Keratinocyte (primary cell): ENCODE measurements at regions not wholly inside any gene's neighbourhood (a gene's known extent, or its start where the extent isn't known, plus 50 kb on each side); places are given as distances from the start of the nearest gene placed in this dataset.
A peak's percentile ranks its signal among the peaks of the same experiment; 100 is the strongest.

Experiments used
- DNase-seq: peaks from one replicate; pipeline ENCODE4 v3.0.0-alpha.2; 2011; ENCODE audit warnings: low read depth, missing footprints, low spot score
- FAIRE-seq: peaks from 2 replicates; lab custom pipeline; 2011; peaks lifted over from hg19 to GRCh38; lab: Jason Lieb, UNC
- H2AFZ ChIP-seq: 2 replicates; pipeline ENCODE4 v1.6.0; 2012; ENCODE audit warnings: low read length, control low read depth, inconsistent platforms; ENCODE audit not compliant: control insufficient read depth
- H3K27ac ChIP-seq: 2 replicates; pipeline ENCODE4 v1.5.1; 2011; ENCODE audit warnings: low read length; ENCODE audit not compliant: control insufficient read depth, insufficient read depth
- H3K27me3 ChIP-seq: 3 replicates; pipeline ENCODE4 v1.6.0; 2011; ENCODE audit warnings: low read length; ENCODE audit not compliant: control insufficient read depth, insufficient read depth; ENCODE audit errors: extremely low read depth
- H3K36me3 ChIP-seq, 2 experiments: 2 replicates in 1 of 2; 3 replicates in 1 of 2; pipeline ENCODE4 v1.5.1; 2011; ENCODE audit warnings: low read length in 2 of 2, mild to moderate bottlenecking in 1 of 2; ENCODE audit not compliant: control insufficient read depth in 2 of 2, insufficient read depth in 2 of 2; ENCODE audit errors: extremely low read depth in 1 of 2
- H3K4me1 ChIP-seq: 3 replicates; pipeline ENCODE4 v1.5.1; 2011; ENCODE audit warnings: low read length; ENCODE audit not compliant: control insufficient read depth, insufficient read depth; ENCODE audit errors: extremely low read depth
- H3K4me2 ChIP-seq: 3 replicates; pipeline ENCODE4 v1.6.0; 2011; ENCODE audit warnings: low read depth, low read length; ENCODE audit not compliant: control insufficient read depth, insufficient read depth; ENCODE audit errors: extremely low read depth
- H3K4me3 ChIP-seq, 3 experiments: fragments of 200-600 bp in 1 of 3; sonication (generic) in 1 of 3; 2 replicates in 2 of 3; 3 replicates in 1 of 3; pipeline ENCODE4 v1.5.1; 2011 to 2016; ENCODE audit warnings: low read length in 3 of 3, mild to moderate bottlenecking in 3 of 3, control low read depth in 2 of 3, inconsistent platforms in 1 of 3, low read depth in 1 of 3, mixed read lengths in 1 of 3, mixed run types in 1 of 3, moderate library complexity in 1 of 3; ENCODE audit not compliant: control insufficient read depth in 2 of 3, insufficient read depth in 2 of 3; ENCODE audit errors: extremely low read depth in 1 of 3
- H3K79me2 ChIP-seq: 2 replicates; pipeline ENCODE4 v1.6.0; 2012; ENCODE audit warnings: low read length; ENCODE audit not compliant: control insufficient read depth, insufficient read depth
- H3K9ac ChIP-seq: 3 replicates; pipeline ENCODE4 v1.6.0; 2011; ENCODE audit warnings: low read length; ENCODE audit not compliant: control insufficient read depth, insufficient read depth; ENCODE audit errors: extremely low read depth
- H3K9me1 ChIP-seq: 3 replicates; pipeline ENCODE4 v1.6.0; 2011; ENCODE audit warnings: low read length; ENCODE audit not compliant: control insufficient read depth, insufficient read depth; ENCODE audit errors: extremely low read depth
- H3K9me3 ChIP-seq: 2 replicates; pipeline ENCODE4 v1.5.1; 2012; ENCODE audit warnings: low read depth, low read length; ENCODE audit not compliant: control insufficient read depth
- H4K20me1 ChIP-seq: 3 replicates; pipeline ENCODE4 v1.6.0; 2011; ENCODE audit warnings: low read length; ENCODE audit not compliant: control insufficient read depth, insufficient read depth; ENCODE audit errors: extremely low read depth
- CTCF ChIP-seq, 3 experiments: IDR thresholded peaks in 1 of 3; conservative IDR thresholded peaks in 1 of 3; optimal IDR thresholded peaks in 1 of 3; 2 replicates in 2 of 3; 3 replicates in 1 of 3; pipeline versions ENCODE3 to v1.5.1; 2011; ENCODE audit warnings: low read length in 3 of 3, mild to moderate bottlenecking in 3 of 3, moderate library complexity in 2 of 3, control low read depth in 1 of 3, inconsistent platforms in 1 of 3; ENCODE audit not compliant: insufficient read depth in 2 of 3; ENCODE audit errors: extremely low read depth in 1 of 3
- EZH2 ChIP-seq: IDR thresholded peaks from one replicate; pipeline ENCODE4 v1.6.1; 2012; ENCODE audit warnings: inconsistent platforms, mild to moderate bottlenecking, low read length, moderate library complexity
- dilution Hi-C: fragments of 300-500 bp; cut with MboI; formaldehyde crosslinking; loops from one replicate; pipeline ENCODE4 v1.7.0; 2020; ENCODE audit warnings: low sequenced_read_pairs; ENCODE audit not compliant: extremely low pct_ligation_motif_present

DNA sequence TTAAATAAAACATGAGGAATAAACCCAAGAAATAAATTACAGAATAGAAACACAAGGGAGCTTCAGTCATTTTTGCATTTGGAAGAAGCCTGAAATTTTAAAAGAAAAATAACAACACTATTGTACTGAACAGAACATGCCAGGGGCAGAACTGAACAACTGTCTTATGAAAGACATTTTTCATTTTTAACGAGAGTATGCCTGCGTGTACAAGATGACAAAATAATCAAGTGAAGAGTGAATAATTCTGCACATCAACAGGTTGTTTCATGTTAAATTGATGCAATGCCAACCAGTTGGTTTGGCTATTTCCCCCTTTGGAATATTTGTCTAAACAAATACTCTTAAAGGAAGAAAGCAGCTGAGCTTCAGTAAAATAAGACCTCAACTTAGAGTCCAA, 103.3 kb upstream of the BTG1 start:
- dilution Hi-C loops, result no loop called here
- Histone ChIP-seq H3K4me3 (no peak overlapping the region), H3K9me1 (no peaks in the 10 kb centered on the region), H3K27ac (no peak overlapping the region), H3K27me3 (no peaks in the 10 kb centered on the region), H2AFZ (no peak overlapping the region), H3K36me3 (no peaks in the 10 kb centered on the region), H3K4me1 (no peaks in the 10 kb centered on the region), H3K79me2 (no peaks in the 10 kb centered on the region), H3K9me3 (no peaks in the 10 kb centered on the region), H3K9ac (no peak overlapping the region), H3K4me2 (no peak overlapping the region), H4K20me1 (no peaks in the 10 kb centered on the region)
- no peak for DNase-seq
- FAIRE-seq, result peak; percentile 78
- no peak for TF ChIP-seq EZH2
- TF ChIP-seq CTCF (optimal IDR thresholded peaks at IDR 0.05 in 1 of 3, IDR thresholded peaks at IDR 0.05 in 1 of 3, conservative IDR thresholded peaks at IDR 0.05 in 1 of 3; ENCODE audit: extremely low read depth in 1 of 3, insufficient read depth in 2 of 3, low read length in 3 of 3), result no peak

DNA sequence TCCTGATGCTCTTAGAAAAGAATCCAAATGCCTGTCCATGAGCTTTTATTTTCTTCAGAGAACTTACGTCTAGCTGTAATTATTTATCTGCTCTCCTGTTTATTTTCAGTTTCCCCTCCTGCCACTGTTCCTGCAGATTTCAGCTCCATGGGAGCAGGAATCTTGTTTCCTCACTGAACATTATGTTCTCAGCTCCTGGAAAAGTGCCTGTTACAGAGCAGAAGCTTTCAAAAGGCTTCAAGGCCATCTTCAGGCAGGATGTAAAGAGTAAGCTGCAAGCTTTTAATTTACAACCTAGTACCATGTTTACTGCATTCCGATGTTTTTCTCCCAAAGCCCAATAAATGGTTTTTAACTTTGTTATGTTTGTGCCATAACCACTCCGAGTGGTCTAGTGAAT, 98.4 kb upstream of the BTG1 start:
- Histone ChIP-seq H3K9me1 (no peaks in the 10 kb centered on the region), H3K9ac (no peak overlapping the region), H3K4me2 (no peak overlapping the region), H3K4me3 (no peak overlapping the region), H4K20me1 (no peaks in the 10 kb centered on the region), H3K27me3 (no peaks in the 10 kb centered on the region), H3K9me3 (no peaks in the 10 kb centered on the region), H3K36me3 (no peaks in the 10 kb centered on the region), H3K79me2 (no peaks in the 10 kb centered on the region), H3K4me1 (no peaks in the 10 kb centered on the region), H3K27ac (no peak overlapping the region), H2AFZ (peak overlapping the region; percentile 38)
- no peak for FAIRE-seq
- dilution Hi-C loops, result no loop called here
- TF ChIP-seq CTCF (optimal IDR thresholded peaks at IDR 0.05 in 1 of 3, IDR thresholded peaks at IDR 0.05 in 1 of 3, conservative IDR thresholded peaks at IDR 0.05 in 1 of 3; ENCODE audit: extremely low read depth in 1 of 3, insufficient read depth in 2 of 3, low read length in 3 of 3) (no peak), EZH2 (no peak)
- DNase-seq, result no peak
